MCF 10A (cell line): ENCODE measurements at regions not wholly inside any gene's neighbourhood (a gene's known extent, or its start where the extent isn't known, plus 50 kb on each side); places are given as distances from the start of the nearest gene placed in this dataset.

Experiments
- BruUV-seq: library from RNA; stranded (reverse); fragments of 400-500 nt; replicated peaks from 2 replicates; lab custom pipeline; 2021; lab: Mats Ljungman, UMichigan
- CTCF ChIA-PET: fragments of 300-600 bp; sonication (Branson Sonifier 250); formaldehyde crosslinking; extraction: SDS; loops from one replicate; lab custom pipeline; 2021; ENCODE audit warnings: antibody characterized with exemption, inconsistent platforms; lab: Yijun Ruan, JAX
- POLR2A ChIA-PET: fragments of 300-600, 350-650 bp; sonication (Branson Sonifier 250); formaldehyde crosslinking; extraction: SDS; loops from one replicate; lab custom pipeline; 2020; ENCODE audit warnings: antibody characterized with exemption, inconsistent platforms; lab: Yijun Ruan, JAX
- DNase-seq: peaks from one replicate; pipeline ENCODE4 v3.0.0-alpha.2; 2018; ENCODE audit not compliant: unreplicated experiment
- H3K27ac Mint-ChIP-seq: one replicate; pipeline ENCODE4 v1.8.0; 2022; ENCODE audit warnings: mild to moderate bottlenecking, low read depth, mixed read lengths; ENCODE audit not compliant: unreplicated experiment
- H3K27me3 Mint-ChIP-seq: one replicate; pipeline ENCODE4 v1.8.0; 2022; ENCODE audit warnings: mixed read lengths; ENCODE audit not compliant: insufficient read depth, unreplicated experiment
- H3K36me3 Mint-ChIP-seq: one replicate; pipeline ENCODE4 v1.8.0; 2022; ENCODE audit warnings: mild to moderate bottlenecking, moderate library complexity, mixed read lengths; ENCODE audit not compliant: insufficient read depth, unreplicated experiment
- H3K4me1 Mint-ChIP-seq: one replicate; pipeline ENCODE4 v1.8.0; 2022; ENCODE audit warnings: mixed read lengths; ENCODE audit not compliant: insufficient read depth, unreplicated experiment
- H3K4me3 Mint-ChIP-seq: one replicate; pipeline ENCODE4 v1.8.0; 2022; ENCODE audit warnings: mild to moderate bottlenecking, moderate library complexity, mixed read lengths; ENCODE audit not compliant: unreplicated experiment
- H3K9me3 Mint-ChIP-seq: one replicate; pipeline ENCODE4 v1.8.0; 2022; ENCODE audit warnings: mixed read lengths; ENCODE audit not compliant: unreplicated experiment
- intact Hi-C: fragments of 100-400 bp; cut with micrococcal nuclease; formaldehyde crosslinking; loops from 2 replicates; pipeline ENCODE4 v1.14.1; 2022
- TF ChIP-seq, protein P1 (sequence below): fragments of 200-600 bp; IDR thresholded peaks from one replicate; pipeline ENCODE4 v1.8.0; 2022; ENCODE audit warnings: antibody characterized with exemption, mild to moderate bottlenecking; ENCODE audit not compliant: unreplicated experiment

DNA sequence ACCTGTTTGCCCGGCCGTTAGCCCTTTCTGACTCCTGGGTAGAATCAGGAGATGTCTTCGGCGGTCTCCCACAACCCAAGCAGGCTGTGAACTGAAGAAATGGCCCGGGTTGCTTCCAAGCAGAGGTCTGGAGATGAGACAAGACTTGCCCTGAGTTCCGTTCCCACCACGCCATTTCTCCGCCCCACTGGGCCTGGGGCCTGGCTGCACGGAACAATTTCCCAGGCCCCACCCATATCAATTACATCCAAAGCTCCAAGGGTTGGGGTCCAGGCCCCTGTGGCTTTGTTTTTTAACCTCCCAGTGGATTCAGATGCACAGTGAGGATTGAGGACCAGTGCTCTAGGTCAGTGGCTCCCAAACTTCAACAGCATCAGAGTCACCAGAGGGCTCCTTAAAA lies 214.5 kb upstream of the ARID1B start:
- POLR2A ChIA-PET, result interaction anchor here (0.7 kb wide), 1 partner anchor 720 kb away, joined by 3 read pairs; no protein-coding TSS in a partner anchor
- H3K4me3 Mint-ChIP-seq, result no peak overlapping the region
- no peaks in the 10 kb centered on the region for H3K27me3 Mint-ChIP-seq
- intact Hi-C loops, result loop anchor here (5.0 to 10.0 kb wide), 2 partner anchors 470 to 498 kb away; no protein-coding TSS in a partner anchor
- H3K27ac Mint-ChIP-seq, result no peak overlapping the region
- peaks cover 14% of the 10 kb centered on the region for H3K9me3 Mint-ChIP-seq
- no peak for DNase-seq
- H3K36me3 Mint-ChIP-seq, result no peaks in the 10 kb centered on the region
- TF ChIP-seq, protein P1, sequence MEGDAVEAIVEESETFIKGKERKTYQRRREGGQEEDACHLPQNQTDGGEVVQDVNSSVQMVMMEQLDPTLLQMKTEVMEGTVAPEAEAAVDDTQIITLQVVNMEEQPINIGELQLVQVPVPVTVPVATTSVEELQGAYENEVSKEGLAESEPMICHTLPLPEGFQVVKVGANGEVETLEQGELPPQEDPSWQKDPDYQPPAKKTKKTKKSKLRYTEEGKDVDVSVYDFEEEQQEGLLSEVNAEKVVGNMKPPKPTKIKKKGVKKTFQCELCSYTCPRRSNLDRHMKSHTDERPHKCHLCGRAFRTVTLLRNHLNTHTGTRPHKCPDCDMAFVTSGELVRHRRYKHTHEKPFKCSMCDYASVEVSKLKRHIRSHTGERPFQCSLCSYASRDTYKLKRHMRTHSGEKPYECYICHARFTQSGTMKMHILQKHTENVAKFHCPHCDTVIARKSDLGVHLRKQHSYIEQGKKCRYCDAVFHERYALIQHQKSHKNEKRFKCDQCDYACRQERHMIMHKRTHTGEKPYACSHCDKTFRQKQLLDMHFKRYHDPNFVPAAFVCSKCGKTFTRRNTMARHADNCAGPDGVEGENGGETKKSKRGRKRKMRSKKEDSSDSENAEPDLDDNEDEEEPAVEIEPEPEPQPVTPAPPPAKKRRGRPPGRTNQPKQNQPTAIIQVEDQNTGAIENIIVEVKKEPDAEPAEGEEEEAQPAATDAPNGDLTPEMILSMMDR, result no peak
- CTCF ChIA-PET, result interaction anchor here (0.7 kb wide), 2 partner anchors 207 to 622 kb away, joined by 3 read pairs; no protein-coding TSS in a partner anchor
- no peaks in the 10 kb centered on the region for H3K4me1 Mint-ChIP-seq
- no TSS peak for BruUV-seq

DNA sequence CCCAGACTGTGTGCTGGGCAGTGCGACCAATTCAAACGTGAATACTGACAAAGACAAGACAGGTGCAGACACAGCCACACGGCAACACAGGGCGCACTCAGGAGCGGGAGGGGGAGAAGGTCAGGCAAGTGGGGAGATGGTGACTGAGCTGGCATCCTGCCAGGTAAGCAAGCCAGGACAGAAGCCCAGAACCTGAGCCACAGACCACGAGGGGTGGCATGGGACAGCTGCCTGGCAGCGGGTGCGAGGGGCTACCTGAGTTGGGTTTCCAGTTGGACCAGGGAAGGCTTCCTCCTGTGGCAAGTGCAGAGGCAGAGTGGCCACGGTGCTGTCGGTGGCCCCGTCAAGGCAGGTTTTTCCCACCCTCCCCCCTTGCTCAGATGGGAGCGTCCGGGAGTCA lies 215.2 kb upstream of the ARID1B start:
- no peak for DNase-seq
- Mint-ChIP-seq H3K36me3 (no peaks in the 10 kb centered on the region), H3K9me3 (peaks cover 14% of the 10 kb centered on the region), H3K27me3 (no peaks in the 10 kb centered on the region), H3K27ac (no peak overlapping the region), H3K4me3 (no peak overlapping the region), H3K4me1 (no peaks in the 10 kb centered on the region)
- POLR2A ChIA-PET, result no interaction called here
- TF ChIP-seq, protein P1, result no peak
- CTCF ChIA-PET, result interaction anchor here (0.7 kb wide), 1 partner anchor 623 kb away, joined by 3 read pairs; no protein-coding TSS in a partner anchor
- intact Hi-C loops, result loop anchor here (5.0 to 10.0 kb wide), 2 partner anchors 470 to 497 kb away; no protein-coding TSS in a partner anchor
- no TSS peak for BruUV-seq

DNA sequence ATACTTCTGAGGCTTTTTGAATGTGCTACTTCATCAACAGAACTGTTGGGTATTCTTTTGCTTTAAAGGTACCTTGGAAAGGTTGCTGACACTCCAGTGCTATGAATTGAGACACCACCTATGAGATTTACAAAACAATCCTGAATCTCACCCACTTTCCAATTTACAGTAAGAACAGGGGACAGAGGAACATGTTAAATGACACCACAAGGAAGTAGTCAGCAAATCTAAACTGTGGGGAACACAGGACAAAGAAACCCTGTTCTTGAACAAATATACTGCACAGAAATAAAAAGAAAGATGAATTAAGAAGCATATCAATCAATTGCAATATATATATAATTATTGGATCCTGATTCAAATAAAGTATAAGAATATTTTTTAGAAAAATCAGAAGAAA lies 216.7 kb upstream of the ARID1B start:
- Mint-ChIP-seq H3K27me3 (no peaks in the 10 kb centered on the region), H3K4me1 (no peaks in the 10 kb centered on the region), H3K9me3 (peaks cover 14% of the 10 kb centered on the region), H3K36me3 (no peaks in the 10 kb centered on the region), H3K27ac (no peak overlapping the region), H3K4me3 (no peak overlapping the region)
- intact Hi-C loops, result loop anchor here (5.0 to 10.0 kb wide), 2 partner anchors 472 to 496 kb away; no protein-coding TSS in a partner anchor
- no TSS peak for BruUV-seq
- POLR2A ChIA-PET, result interaction anchor here (0.6 kb wide), 1 partner anchor 996 kb away, joined by 3 read pairs; no protein-coding TSS in a partner anchor
- DNase-seq, result no peak
- TF ChIP-seq, protein P1, result no peak
- CTCF ChIA-PET, result no interaction called here

DNA sequence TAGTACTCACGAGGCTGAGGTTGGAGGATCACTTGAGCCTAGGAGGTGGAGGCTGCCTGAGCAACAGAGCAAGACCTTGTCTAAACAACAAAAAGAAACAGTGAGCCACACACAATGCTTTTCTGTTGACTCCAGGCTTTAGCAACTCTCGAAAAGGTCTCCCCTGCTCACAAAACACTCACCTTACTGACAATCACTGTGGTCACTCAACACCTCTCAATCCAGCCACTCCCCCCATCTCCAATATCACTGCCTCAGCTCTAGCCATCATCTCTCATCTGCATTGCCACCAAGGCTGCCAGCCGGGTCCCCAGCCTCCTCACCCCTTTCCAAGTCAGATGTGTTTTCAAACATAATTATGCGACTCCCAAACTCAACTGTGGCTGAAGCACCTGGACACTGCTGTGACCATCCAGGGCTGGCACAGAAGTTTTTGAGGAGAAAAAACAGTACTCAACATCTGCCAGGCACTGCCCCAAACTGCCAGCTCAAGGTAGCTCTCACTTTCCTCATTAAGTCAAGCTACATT lies 218.0 kb upstream of the ARID1B start:
- Mint-ChIP-seq H3K27ac (no peak overlapping the region), H3K4me1 (no peaks in the 10 kb centered on the region), H3K27me3 (no peaks in the 10 kb centered on the region), H3K9me3 (peaks cover 14% of the 10 kb centered on the region), H3K36me3 (no peaks in the 10 kb centered on the region), H3K4me3 (no peak overlapping the region)
- TF ChIP-seq, protein P1, result no peak
- DNase-seq, result no peak
- POLR2A ChIA-PET, result no interaction called here
- BruUV-seq, result no TSS peak
- CTCF ChIA-PET, result interaction anchor here (0.6 kb wide), 1 partner anchor 356 kb away, joined by 3 read pairs; no protein-coding TSS in a partner anchor
- intact Hi-C loops, result no loop called here
